ENCODE measurements at regions not wholly inside any gene's neighbourhood (a gene's known extent, or its start where the extent isn't known, plus 50 kb on each side); places are given as distances from the start of the nearest gene placed in this dataset.

DNA sequence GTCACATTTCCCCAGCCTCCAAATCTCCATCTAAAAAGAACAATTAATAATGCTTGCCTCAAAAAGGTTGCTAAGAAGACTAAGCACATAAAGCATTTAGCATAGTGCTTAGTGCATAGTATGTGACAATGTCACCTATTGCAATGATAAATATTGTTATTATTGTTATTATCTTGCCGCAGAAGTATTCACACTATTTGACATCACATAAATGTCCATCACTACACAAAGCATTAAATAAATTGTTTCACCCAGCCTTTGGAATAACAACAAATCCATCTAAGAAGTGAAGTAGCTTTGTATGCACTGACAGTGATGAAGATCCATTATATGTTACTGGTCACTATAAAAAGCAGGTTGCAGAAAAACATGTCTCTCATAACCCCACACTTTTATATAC lies 2263.9 kb upstream of the WWC1 start:
- no peak for TF ChIP-seq CTCF (IDR thresholded peaks at IDR 0.05; ENCODE audit: low read depth, low read length)
- Histone ChIP-seq H3K27me3 (no peaks in the 10 kb centered on the region), H3K4me1 (ENCODE audit: low read depth) (no peaks in the 10 kb centered on the region), H3K36me3 (no peaks in the 10 kb centered on the region), H3K4me3 (no peak overlapping the region), H3K9me3 (ENCODE audit: low read depth) (no peaks in the 10 kb centered on the region), H3K27ac (no peak overlapping the region)
- no peak for DNase-seq (ENCODE audit: low read depth in 1 of 2, low spot score in 1 of 2)

- H3K9me3 ChIP-seq (ENCODE audit: low read depth), result no peaks in the 10 kb centered on the region
- H3K4me3 ChIP-seq, result no peak overlapping the region
- no peak for TF ChIP-seq CTCF (IDR thresholded peaks at IDR 0.05; ENCODE audit: low read depth, low read length)
- no peak for DNase-seq (ENCODE audit: low read depth in 1 of 2, low spot score in 1 of 2)
- no peak overlapping the region for H3K27ac ChIP-seq
- H3K36me3 ChIP-seq, result no peaks in the 10 kb centered on the region
- no peaks in the 10 kb centered on the region for H3K27me3 ChIP-seq
- no peaks in the 10 kb centered on the region for H3K4me1 ChIP-seq (ENCODE audit: low read depth)
Observed at GRCh38 chr5:166031926-166032325, 2259.5 kb upstream of the WWC1 start.

GRCh38 chr5:166032601-166033000 lies 2258.8 kb upstream of the WWC1 start:
- Histone ChIP-seq H3K4me1 (ENCODE audit: low read depth) (no peaks in the 10 kb centered on the region), H3K27ac (no peak overlapping the region)
- DNase-seq (ENCODE audit: low read depth in 1 of 2, low spot score in 1 of 2), result no peak

GRCh38 chr5:166045961-166046360 lies 2245.5 kb upstream of the WWC1 start:
- H3K4me3 ChIP-seq, result no peak overlapping the region
- no peaks in the 10 kb centered on the region for H3K9me3 ChIP-seq (ENCODE audit: low read depth)
- H3K4me1 ChIP-seq (ENCODE audit: low read depth), result no peaks in the 10 kb centered on the region
- H3K36me3 ChIP-seq, result no peaks in the 10 kb centered on the region
- H3K27ac ChIP-seq, result no peak overlapping the region
- TF ChIP-seq CTCF (IDR thresholded peaks at IDR 0.05; ENCODE audit: low read depth, low read length), result no peak
- H3K27me3 ChIP-seq, result no peaks in the 10 kb centered on the region
- no peak for DNase-seq (ENCODE audit: low read depth in 1 of 2, low spot score in 1 of 2)

More at GRCh38 chr5:166032601-166033000, 2258.8 kb upstream of the WWC1 start:
- no peaks in the 10 kb centered on the region for H3K9me3 ChIP-seq (ENCODE audit: low read depth)
- H3K4me3 ChIP-seq, result no peak overlapping the region
- H3K27me3 ChIP-seq, result no peaks in the 10 kb centered on the region
- H3K36me3 ChIP-seq, result no peaks in the 10 kb centered on the region
- no peak for TF ChIP-seq CTCF (IDR thresholded peaks at IDR 0.05; ENCODE audit: low read depth, low read length)

GRCh38 chr5:166046956-166047355 lies 2244.5 kb upstream of the WWC1 start:
- Histone ChIP-seq H3K4me1 (ENCODE audit: low read depth) (no peaks in the 10 kb centered on the region), H3K27ac (no peak overlapping the region), H3K9me3 (ENCODE audit: low read depth) (no peaks in the 10 kb centered on the region), H3K27me3 (no peaks in the 10 kb centered on the region), H3K4me3 (no peak overlapping the region), H3K36me3 (no peaks in the 10 kb centered on the region)
- no peak for TF ChIP-seq CTCF (IDR thresholded peaks at IDR 0.05; ENCODE audit: low read depth, low read length)
- DNase-seq (ENCODE audit: low read depth in 1 of 2, low spot score in 1 of 2), result no peak

- Histone ChIP-seq H3K27me3 (no peaks in the 10 kb centered on the region), H3K4me3 (no peak overlapping the region), H3K27ac (no peak overlapping the region), H3K36me3 (no peaks in the 10 kb centered on the region), H3K9me3 (ENCODE audit: low read depth) (no peaks in the 10 kb centered on the region), H3K4me1 (ENCODE audit: low read depth) (no peaks in the 10 kb centered on the region)
- DNase-seq (ENCODE audit: low read depth in 1 of 2, low spot score in 1 of 2), result no peak
- TF ChIP-seq CTCF (IDR thresholded peaks at IDR 0.05; ENCODE audit: low read depth, low read length), result no peak
Observed at GRCh38 chr5:166050531-166050930, 2240.9 kb upstream of the WWC1 start.

All from cardiac muscle cell (in vitro differentiated cells and primary cell).